Kidney (tissue), 13 donors: ENCODE measurements at regions not wholly inside any gene's neighbourhood (a gene's known extent, or its start where the extent isn't known, plus 50 kb on each side); places are given as distances from the start of the nearest gene placed in this dataset.

Experiments
- DNase-seq, 5 donors: peaks; one replicate each; pipeline ENCODE4 v3.0.0-alpha.2; 2013 to 2020
- FAIRE-seq: peaks from 2 replicates; lab custom pipeline; 2012; peaks lifted over from hg19 to GRCh38; lab: Jason Lieb, UNC
- H3K27ac ChIP-seq, 2 donors: one replicate each; pipeline ENCODE4 v1.7.0; 2013; ENCODE audit warnings: low read depth in 2 of 2, low read length in 2 of 2, inconsistent platforms in 1 of 2
- H3K27me3 ChIP-seq: one replicate; pipeline ENCODE4 v1.7.1; 2013; ENCODE audit warnings: low read length, inconsistent platforms; ENCODE audit not compliant: control insufficient read depth, insufficient read depth
- H3K36me3 ChIP-seq, 3 donors: one replicate each; pipeline versions ENCODE4 v1.7.0 to v1.7.1; 2013; ENCODE audit warnings: low read length in 3 of 3, control low read depth in 1 of 3, inconsistent platforms in 1 of 3; ENCODE audit not compliant: insufficient read depth in 3 of 3, control insufficient read depth in 2 of 3
- H3K4me1 ChIP-seq, 3 donors: one replicate each; pipeline versions ENCODE4 v1.7.0 to v1.7.1; 2013; ENCODE audit warnings: low read length in 3 of 3, inconsistent platforms in 1 of 3, low read depth in 1 of 3; ENCODE audit not compliant: control insufficient read depth in 2 of 3, insufficient read depth in 2 of 3
- H3K4me3 ChIP-seq, 3 donors: one replicate each; pipeline versions ENCODE4 v1.7.0 to v1.8.1; 2013; ENCODE audit warnings: low read length in 3 of 3, control low read depth in 1 of 3, inconsistent platforms in 1 of 3
- H3K9ac ChIP-seq, 3 donors: one replicate each; pipeline versions ENCODE4 v1.7.0 to v1.7.1; 2013; ENCODE audit warnings: low read length in 3 of 3, control low read depth in 1 of 3, inconsistent platforms in 1 of 3
- H3K9me3 ChIP-seq, 3 donors: one replicate each; pipeline versions ENCODE4 v1.7.0 to v1.7.1; 2013; ENCODE audit warnings: low read length in 3 of 3, control low read depth in 1 of 3, inconsistent platforms in 1 of 3; ENCODE audit not compliant: control insufficient read depth in 2 of 3, insufficient read depth in 1 of 3
- intact Hi-C: fragments of 100-400 bp; cut with DNase I; formaldehyde crosslinking; loops from one replicate; pipeline ENCODE4 v1.11.1; 2022
- TF ChIP-seq, protein P1 (sequence below): IDR thresholded peaks from 3 replicates; pipeline ENCODE4 v1.5.1; 2012; ENCODE audit warnings: mild to moderate bottlenecking, moderate library complexity, borderline replicate concordance; ENCODE audit not compliant: insufficient read depth; ENCODE audit errors: extremely low read depth
- donor health status: control.
- donor health status: control.
- donor health status: control.
- donor health status: control.
- donor health status: control.
- donor health status: DM: yes; HTN: yes; CAD: no.
- donor health status: Normal renal cell carcinoma (clear cell type).

DNA sequence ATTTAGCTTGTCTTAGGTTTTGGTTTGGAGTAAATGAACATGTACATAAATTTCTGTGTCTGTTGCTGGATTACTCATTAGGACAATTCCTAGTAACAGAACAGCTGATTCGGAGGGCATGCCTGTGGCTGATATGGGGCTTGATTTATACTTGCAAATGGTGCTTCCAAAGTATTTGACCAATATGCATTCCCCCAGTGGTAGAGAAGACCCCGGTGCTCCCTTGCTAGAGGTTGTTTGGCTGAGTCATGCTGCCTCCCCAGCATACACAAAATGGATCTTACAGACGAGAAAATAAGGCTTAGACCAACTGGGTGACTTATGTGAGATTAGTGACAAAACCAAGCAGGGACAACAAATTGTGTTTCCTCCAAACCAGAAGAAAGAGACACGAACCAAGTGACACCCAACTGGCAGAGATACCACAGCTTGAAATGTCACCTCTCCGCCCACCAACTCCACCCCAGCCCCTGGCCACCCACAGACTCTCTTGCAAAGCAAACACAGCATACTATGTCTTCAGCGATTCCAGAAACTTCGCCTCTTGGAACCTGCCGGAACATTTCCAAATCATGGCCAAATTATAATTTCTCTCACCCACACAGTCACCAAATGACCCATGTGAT lies 75.9 kb upstream of the ETS2 start:
- Histone ChIP-seq H3K27ac (no peak overlapping the region), H3K9me3 (peaks cover 0 to 12% (median 4%) of the 10 kb centered on the region in 3 donors), H3K27me3 (no peaks in the 10 kb centered on the region), H3K4me3 (no peak overlapping the region), H3K36me3 (no peaks in the 10 kb centered on the region), H3K4me1 (peaks cover 0 to 2% (median 0%) of the 10 kb centered on the region in 3 donors), H3K9ac (no peak overlapping the region)
- TF ChIP-seq, protein P1, sequence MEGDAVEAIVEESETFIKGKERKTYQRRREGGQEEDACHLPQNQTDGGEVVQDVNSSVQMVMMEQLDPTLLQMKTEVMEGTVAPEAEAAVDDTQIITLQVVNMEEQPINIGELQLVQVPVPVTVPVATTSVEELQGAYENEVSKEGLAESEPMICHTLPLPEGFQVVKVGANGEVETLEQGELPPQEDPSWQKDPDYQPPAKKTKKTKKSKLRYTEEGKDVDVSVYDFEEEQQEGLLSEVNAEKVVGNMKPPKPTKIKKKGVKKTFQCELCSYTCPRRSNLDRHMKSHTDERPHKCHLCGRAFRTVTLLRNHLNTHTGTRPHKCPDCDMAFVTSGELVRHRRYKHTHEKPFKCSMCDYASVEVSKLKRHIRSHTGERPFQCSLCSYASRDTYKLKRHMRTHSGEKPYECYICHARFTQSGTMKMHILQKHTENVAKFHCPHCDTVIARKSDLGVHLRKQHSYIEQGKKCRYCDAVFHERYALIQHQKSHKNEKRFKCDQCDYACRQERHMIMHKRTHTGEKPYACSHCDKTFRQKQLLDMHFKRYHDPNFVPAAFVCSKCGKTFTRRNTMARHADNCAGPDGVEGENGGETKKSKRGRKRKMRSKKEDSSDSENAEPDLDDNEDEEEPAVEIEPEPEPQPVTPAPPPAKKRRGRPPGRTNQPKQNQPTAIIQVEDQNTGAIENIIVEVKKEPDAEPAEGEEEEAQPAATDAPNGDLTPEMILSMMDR = no peak
- DNase-seq (no peak), FAIRE-seq (no peak)
- intact Hi-C loops = loop anchor here (5.0 kb wide), 1 partner anchor 402 kb away; no protein-coding TSS in a partner anchor

DNA sequence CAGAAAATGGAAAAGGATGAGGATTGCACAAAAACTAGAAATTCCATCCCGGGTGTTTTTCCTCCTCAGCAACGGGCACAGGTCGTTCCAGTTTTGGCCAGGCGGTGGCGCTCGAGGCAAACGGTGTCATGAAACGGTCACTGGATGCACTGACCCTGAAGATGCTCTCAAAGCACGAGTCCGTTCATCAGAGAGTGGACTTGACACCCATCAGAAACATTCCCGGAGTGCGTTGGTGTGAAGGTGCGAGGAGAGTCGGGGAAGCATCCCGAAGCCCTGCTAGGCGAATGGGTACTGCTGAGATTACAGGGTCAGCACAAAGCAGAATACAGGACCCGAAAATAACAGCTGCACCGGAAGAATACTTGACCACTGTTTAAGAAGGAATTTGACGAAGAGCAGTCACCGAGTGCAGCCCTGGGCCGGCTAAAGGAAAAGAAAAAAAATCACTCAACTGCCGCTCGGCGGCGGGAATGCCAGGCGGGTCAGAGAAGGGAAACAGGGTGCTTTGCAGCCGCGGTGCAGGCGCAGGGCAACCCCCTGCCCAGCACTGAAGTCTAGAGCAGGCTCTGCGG lies 71.7 kb upstream of the ETS2 start:
- Histone ChIP-seq H3K36me3 (no peaks in the 10 kb centered on the region), H3K4me3 (peak overlapping the region; percentile 45 to 53 (median 53)), H3K27ac (peak overlapping the region; percentile 68 to 85), H3K9ac (peak overlapping the region in 1 of 3 donors; percentile 46), H3K4me1 (peaks cover 0 to 2% (median 0%) of the 10 kb centered on the region in 3 donors), H3K9me3 (no peaks in the 10 kb centered on the region), H3K27me3 (no peaks in the 10 kb centered on the region)
- FAIRE-seq (peak; percentile 61), DNase-seq (peak; percentile 85 to 92 (median 87))
- intact Hi-C loops = loop anchor here (5.0 kb wide), 1 partner anchor 398 kb away; no protein-coding TSS in a partner anchor
- TF ChIP-seq, protein P1 = peak; percentile 97

DNA sequence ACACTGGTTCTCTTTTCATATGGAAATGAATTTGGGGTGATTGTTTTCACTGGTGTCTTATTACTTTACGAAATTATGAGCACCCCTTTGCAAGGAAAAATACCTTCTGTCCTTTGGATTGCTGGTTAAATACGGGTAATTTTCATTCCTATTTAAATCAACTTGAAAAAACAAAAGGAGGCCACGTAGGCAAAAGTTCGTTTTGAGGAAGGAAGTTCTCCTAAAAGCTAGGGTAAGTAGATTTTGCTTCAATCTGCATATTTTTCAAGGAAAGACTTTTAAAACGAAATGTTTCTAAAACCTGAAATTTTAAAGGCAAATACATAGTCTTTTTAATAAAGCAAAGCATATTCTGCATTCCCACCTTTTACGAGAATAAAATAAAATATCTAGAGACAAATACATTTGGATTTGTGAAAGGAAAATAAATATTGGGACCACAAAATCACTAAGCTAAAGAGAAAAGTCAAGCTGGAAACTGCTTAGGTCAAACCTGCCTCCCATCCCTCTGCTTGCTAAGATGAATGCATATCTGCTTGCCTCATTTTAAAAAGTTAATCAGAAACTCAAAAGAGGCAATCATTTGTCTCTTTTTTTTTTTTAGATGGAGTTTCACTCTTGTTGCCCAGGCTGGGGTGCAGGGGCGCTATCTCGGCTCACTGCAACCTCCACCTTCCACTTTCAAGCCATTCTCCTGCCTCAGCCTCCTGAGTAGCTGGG lies 70.9 kb upstream of the ETS2 start:
- H3K27me3 ChIP-seq = no peaks in the 10 kb centered on the region
- TF ChIP-seq, protein P1 = no peak
- H3K9ac ChIP-seq = no peak overlapping the region
- H3K4me3 ChIP-seq = peak overlapping the region in 1 of 3 donors; percentile 53
- H3K27ac ChIP-seq = peak overlapping the region in 1 of 2 donors; percentile 85
- FAIRE-seq (no peak), DNase-seq (no peak)
- H3K9me3 ChIP-seq = no peaks in the 10 kb centered on the region
- intact Hi-C loops = loop anchor here (5.0 kb wide), 1 partner anchor 397 kb away; no protein-coding TSS in a partner anchor
- H3K4me1 ChIP-seq = peaks cover 0 to 2% (median 0%) of the 10 kb centered on the region in 3 donors
- no peaks in the 10 kb centered on the region for H3K36me3 ChIP-seq
